HEK293 (cell line): ENCODE measurements at regions not wholly inside any gene's neighbourhood (a gene's known extent, or its start where the extent isn't known, plus 50 kb on each side); places are given as distances from the start of the nearest gene placed in this dataset.

Experiments used
- CTCF ChIA-PET: fragments of 350-600 bp; formaldehyde crosslinking; extraction: SDS; loops from one replicate; lab custom pipeline; 2021; ENCODE audit warnings: antibody characterized with exemption; lab: Yijun Ruan, JAX
- POLR2A ChIA-PET: fragments of 300-600 bp; formaldehyde crosslinking; extraction: SDS; loops from one replicate; lab custom pipeline; 2020; ENCODE audit warnings: antibody characterized with exemption, inconsistent platforms; lab: Yijun Ruan, JAX
- H3K27ac ChIP-seq: fragments of 200-500 bp; sonication (Bioruptor generic); 2 replicates; pipeline ENCODE4 v1.5.1; 2014; ENCODE audit warnings: low read depth, low read length, control low read depth, inconsistent platforms; ENCODE audit errors: extremely low read depth
- H3K36me3 ChIP-seq, 2 experiments: fragments of 200-500 bp in 1 of 2; sonication (Bioruptor generic) in 1 of 2; 1 replicate in 1 of 2; 2 replicates in 1 of 2; pipeline ENCODE4 v1.5.1; 2014 to 2017; ENCODE audit warnings: inconsistent platforms in 2 of 2, low read length in 2 of 2; ENCODE audit not compliant: control insufficient read depth in 2 of 2, insufficient read depth in 1 of 2
- H3K4me1 ChIP-seq: fragments of 200-500 bp; sonication (Bioruptor generic); 2 replicates; pipeline ENCODE4 v1.5.1; 2014; ENCODE audit warnings: mild to moderate bottlenecking, low read length, inconsistent platforms; ENCODE audit not compliant: control insufficient read depth, insufficient read depth
- H3K4me3 ChIP-seq: 2 replicates; pipeline ENCODE4 v1.5.1; 2011; ENCODE audit warnings: low read depth, mild to moderate bottlenecking, control low read depth, low read length, moderate library complexity
- H3K9me3 ChIP-seq: fragments of 200-500 bp; sonication (Bioruptor generic); 2 replicates; pipeline ENCODE4 v1.5.1; 2014; ENCODE audit warnings: low read depth, low read length, inconsistent platforms; ENCODE audit not compliant: control insufficient read depth, insufficient read depth
- HIC1 ChIP-seq: fragments of 450-650 bp; formaldehyde crosslinking; IDR thresholded peaks from 2 replicates; pipeline ENCODE4 v1.5.1; 2016; ENCODE audit warnings: missing biosample characterization, missing genetic modification characterization
- REPIN1 ChIP-seq: fragments of 450-650 bp; formaldehyde crosslinking; IDR thresholded peaks from 2 replicates; pipeline ENCODE4 v1.5.1; 2017; ENCODE audit warnings: missing biosample characterization, missing genetic modification characterization, low read depth
- SP2 ChIP-seq: fragments of 450-650 bp; formaldehyde crosslinking; IDR thresholded peaks from 2 replicates; pipeline ENCODE4 v1.5.1; 2016; ENCODE audit warnings: missing biosample characterization, missing genetic modification characterization
- TSHZ1 ChIP-seq: fragments of 450-650 bp; formaldehyde crosslinking; IDR thresholded peaks from 2 replicates; pipeline ENCODE4 v1.5.1; 2016; ENCODE audit warnings: missing biosample characterization, missing genetic modification characterization, borderline replicate concordance
- ZBTB26 ChIP-seq: fragments of 450-650 bp; formaldehyde crosslinking; optimal IDR thresholded peaks from 2 replicates; pipeline ENCODE3; 2016; ENCODE audit warnings: missing biosample characterization, mild to moderate bottlenecking, missing genetic modification characterization
- ZBTB49 ChIP-seq: fragments of 450-650 bp; formaldehyde crosslinking; IDR thresholded peaks from 2 replicates; pipeline ENCODE4 v1.5.1; 2016; ENCODE audit warnings: missing biosample characterization, missing genetic modification characterization, low read depth
- ZBTB6 ChIP-seq: fragments of 450-650 bp; formaldehyde crosslinking; IDR thresholded peaks from 2 replicates; pipeline ENCODE4 v1.5.1; 2017; ENCODE audit warnings: missing biosample characterization, missing genetic modification characterization
- ZNF184 ChIP-seq: fragments of 450-650 bp; IDR thresholded peaks from 2 replicates; pipeline ENCODE4 v1.5.1; 2018; ENCODE audit warnings: missing biosample characterization, mild to moderate bottlenecking, missing genetic modification characterization
- ZNF274 ChIP-seq, 2 experiments: fragments of 200-500 bp in 1 of 2; fragments of 450-650 bp in 1 of 2; sonication (Bioruptor generic) in 1 of 2; formaldehyde crosslinking in 1 of 2; IDR thresholded peaks; 2 replicates each; pipeline versions ENCODE4 v1.5.1 to v1.6.1; 2014 to 2016; ENCODE audit warnings: borderline replicate concordance in 1 of 2, inconsistent platforms in 1 of 2, low read length in 1 of 2, missing biosample characterization in 1 of 2, missing genetic modification characterization in 1 of 2
- ZNF433 ChIP-seq: fragments of 450-650 bp; formaldehyde crosslinking; IDR thresholded peaks from 2 replicates; pipeline ENCODE4 v1.5.1; 2016; ENCODE audit warnings: missing biosample characterization, missing genetic modification characterization, low read depth
- ZNF548 ChIP-seq: fragments of 450-650 bp; formaldehyde crosslinking; IDR thresholded peaks from 2 replicates; pipeline ENCODE4 v1.5.1; 2016; ENCODE audit warnings: missing biosample characterization, missing genetic modification characterization
- ZNF645 ChIP-seq: fragments of 450-650 bp; formaldehyde crosslinking; IDR thresholded peaks from 2 replicates; pipeline ENCODE4; 2016; ENCODE audit warnings: missing biosample characterization, missing genetic modification characterization
- ZNF658 ChIP-seq: fragments of 450-650 bp; formaldehyde crosslinking; IDR thresholded peaks from 2 replicates; pipeline ENCODE4; 2016; ENCODE audit warnings: missing biosample characterization, missing genetic modification characterization
- ZNF664 ChIP-seq: fragments of 450-650 bp; formaldehyde crosslinking; IDR thresholded peaks from 2 replicates; pipeline ENCODE4 v1.5.1; 2016; ENCODE audit warnings: missing biosample characterization, missing genetic modification characterization
- ZNF677 ChIP-seq: fragments of 450-650 bp; IDR thresholded peaks from 2 replicates; pipeline ENCODE4 v1.5.0; 2018; ENCODE audit warnings: missing biosample characterization, mild to moderate bottlenecking, missing genetic modification characterization, moderate library complexity

GRCh38 chr6:113401231-113401630, 455.9 kb upstream of the MARCKS start:
- no peaks in the 10 kb centered on the region for H3K36me3 ChIP-seq
- CTCF ChIA-PET = interaction anchor here (0.5 kb wide), 1 partner anchor 11 kb away, joined by 4 read pairs; no protein-coding TSS in a partner anchor
- POLR2A ChIA-PET = no interaction called here
- H3K9me3 ChIP-seq = no peaks in the 10 kb centered on the region
- no peaks in the 10 kb centered on the region; the same call in 1 of the 2 replicates for H3K4me1 ChIP-seq
- H3K4me3 ChIP-seq = no peak overlapping the region
- no peak overlapping the region for H3K27ac ChIP-seq
- no peak for TF ChIP-seq ZNF658 (tag by site-specific recombination)
- TF ChIP-seq ZNF548 (tag by site-specific recombination) = no peak
- no peak for TF ChIP-seq ZNF184
- no peak for TF ChIP-seq REPIN1 (tag by site-specific recombination)
- TF ChIP-seq ZBTB26 (tag by site-specific recombination) = no peak
- TF ChIP-seq ZNF274 (IDR thresholded peaks at IDR 0.05; ENCODE audit: low read length) = no peak
- TF ChIP-seq ZNF274 (tag by site-specific recombination; IDR thresholded peaks at IDR 0.05; ENCODE audit: borderline replicate concordance) = no peak
- no peak for TF ChIP-seq ZNF433 (tag by site-specific recombination)
- TF ChIP-seq ZNF645 = no peak
- no peak for TF ChIP-seq HIC1
- TF ChIP-seq ZBTB6 (tag by site-specific recombination) = no peak
- no peak for TF ChIP-seq TSHZ1 (tag by site-specific recombination)
- TF ChIP-seq ZNF664 (tag by site-specific recombination) = no peak
- TF ChIP-seq ZBTB49 (tag by site-specific recombination) = no peak
- no peak for TF ChIP-seq SP2
- TF ChIP-seq ZNF677 (tag by site-specific recombination) = no peak
